ENCODE measurements at regions not wholly inside any gene's neighbourhood (a gene's known extent, or its start where the extent isn't known, plus 50 kb on each side); places are given as distances from the start of the nearest gene placed in this dataset.

- TF ChIP-seq, protein P1, sequence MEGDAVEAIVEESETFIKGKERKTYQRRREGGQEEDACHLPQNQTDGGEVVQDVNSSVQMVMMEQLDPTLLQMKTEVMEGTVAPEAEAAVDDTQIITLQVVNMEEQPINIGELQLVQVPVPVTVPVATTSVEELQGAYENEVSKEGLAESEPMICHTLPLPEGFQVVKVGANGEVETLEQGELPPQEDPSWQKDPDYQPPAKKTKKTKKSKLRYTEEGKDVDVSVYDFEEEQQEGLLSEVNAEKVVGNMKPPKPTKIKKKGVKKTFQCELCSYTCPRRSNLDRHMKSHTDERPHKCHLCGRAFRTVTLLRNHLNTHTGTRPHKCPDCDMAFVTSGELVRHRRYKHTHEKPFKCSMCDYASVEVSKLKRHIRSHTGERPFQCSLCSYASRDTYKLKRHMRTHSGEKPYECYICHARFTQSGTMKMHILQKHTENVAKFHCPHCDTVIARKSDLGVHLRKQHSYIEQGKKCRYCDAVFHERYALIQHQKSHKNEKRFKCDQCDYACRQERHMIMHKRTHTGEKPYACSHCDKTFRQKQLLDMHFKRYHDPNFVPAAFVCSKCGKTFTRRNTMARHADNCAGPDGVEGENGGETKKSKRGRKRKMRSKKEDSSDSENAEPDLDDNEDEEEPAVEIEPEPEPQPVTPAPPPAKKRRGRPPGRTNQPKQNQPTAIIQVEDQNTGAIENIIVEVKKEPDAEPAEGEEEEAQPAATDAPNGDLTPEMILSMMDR (IDR thresholded peaks at IDR 0.05), result no peak
- no peak for TF ChIP-seq ZFX (IDR thresholded peaks at IDR 0.05; ENCODE audit: borderline replicate concordance)
Measured at GRCh38 chr15:54990793-54991192, 205.9 kb downstream of the RSL24D1 start.
